K562 (cell line): ENCODE measurements at regions not wholly inside any gene's neighbourhood (a gene's known extent, or its start where the extent isn't known, plus 50 kb on each side); places are given as distances from the start of the nearest gene placed in this dataset.

ENCODE experiments used
- ATF3 ChIP-seq, 2 experiments: fragments of 450-650 bp in 1 of 2; sonication (generic) in 1 of 2; formaldehyde crosslinking in 1 of 2; IDR thresholded peaks in 1 of 2; conservative IDR thresholded peaks in 1 of 2; 2 replicates each; pipeline versions ENCODE4 v1.6.1 to v1.8.1; 2016 to 2023; ENCODE audit warnings: mild to moderate bottlenecking in 2 of 2, moderate library complexity in 2 of 2, inconsistent platforms in 1 of 2, missing genetic modification reagents in 1 of 2
- FOXM1 ChIP-seq, 2 experiments: fragments of 450-650 bp in 1 of 2; sonication (generic) in 1 of 2; formaldehyde crosslinking in 1 of 2; IDR thresholded peaks; 2 replicates each; pipeline versions ENCODE4 v1.6.1 to v1.9.0; 2017 to 2022; ENCODE audit warnings: low read depth in 2 of 2, mild to moderate bottlenecking in 2 of 2, missing genetic modification reagents in 1 of 2, moderate library complexity in 1 of 2
- MCM5 ChIP-seq: fragments of 450-650 bp; IDR thresholded peaks from 2 replicates; pipeline ENCODE4 v1.6.1; 2016; ENCODE audit warnings: low read depth
- NONO ChIP-seq, 2 experiments: fragments of 200-400 bp in 1 of 2; fragments of 450-650 bp in 1 of 2; formaldehyde crosslinking in 1 of 2; IDR thresholded peaks; 2 replicates each; pipeline ENCODE4 v1.6.1; 2017; ENCODE audit warnings: low read depth in 2 of 2, mild to moderate bottlenecking in 2 of 2, moderate library complexity in 2 of 2, low read length in 1 of 2
- PHF21A ChIP-seq: fragments of 450-650 bp; IDR thresholded peaks from 2 replicates; pipeline ENCODE4 v1.6.1; 2017; ENCODE audit warnings: low read depth, borderline replicate concordance
- RFX1 ChIP-seq: fragments of 450-650 bp; IDR thresholded peaks from 2 replicates; pipeline ENCODE4 v1.6.1; 2016; ENCODE audit warnings: mild to moderate bottlenecking, moderate library complexity
- ZNF511 ChIP-seq: sonication (generic); formaldehyde crosslinking; IDR thresholded peaks from 2 replicates; pipeline ENCODE4 v1.8.0; 2022; ENCODE audit warnings: mild to moderate bottlenecking, missing genetic modification reagents
- TF ChIP-seq, protein P1 (sequence below), 3 experiments: IDR thresholded peaks in 2 of 3; conservative IDR thresholded peaks in 1 of 3; 2 replicates each; pipeline ENCODE4 v1.5.1; 2011 to 2012; ENCODE audit warnings: low read length in 3 of 3, mild to moderate bottlenecking in 3 of 3, control low read depth in 2 of 3, improper control_type of control experiment in 1 of 3, inconsistent platforms in 1 of 3, low read depth in 1 of 3, mixed read lengths in 1 of 3, moderate library complexity in 1 of 3; ENCODE audit not compliant: insufficient read depth in 2 of 3
- TF ChIP-seq, protein P2 (sequence below): IDR thresholded peaks from 3 replicates; pipeline ENCODE4 v1.6.1; 2011; ENCODE audit warnings: borderline replicate concordance, mild to moderate bottlenecking, moderate library complexity; ENCODE audit not compliant: insufficient read length; ENCODE audit errors: extremely low read depth

DNA sequence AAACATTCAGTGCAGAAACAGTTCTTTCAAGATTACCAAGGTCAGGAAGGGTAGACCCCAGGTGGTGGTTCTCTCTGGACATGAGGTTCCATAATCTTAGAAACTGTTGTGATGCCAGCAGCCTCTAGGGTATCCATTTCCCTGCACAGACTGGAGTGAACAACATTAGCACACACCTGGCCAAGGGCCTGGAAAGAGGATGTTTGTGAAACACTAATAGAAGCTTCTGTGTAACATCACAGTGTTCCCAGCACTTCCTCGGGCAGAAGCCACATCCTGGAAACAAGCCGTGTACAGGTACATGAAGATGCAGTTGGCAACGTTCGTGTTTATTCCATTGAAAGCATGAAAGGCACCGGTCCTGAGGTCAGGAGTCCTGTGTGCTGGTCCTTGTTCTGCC lies 598.2 kb upstream of the KLF4 start:
- no peak for TF ChIP-seq RFX1
- TF ChIP-seq, protein P1, sequence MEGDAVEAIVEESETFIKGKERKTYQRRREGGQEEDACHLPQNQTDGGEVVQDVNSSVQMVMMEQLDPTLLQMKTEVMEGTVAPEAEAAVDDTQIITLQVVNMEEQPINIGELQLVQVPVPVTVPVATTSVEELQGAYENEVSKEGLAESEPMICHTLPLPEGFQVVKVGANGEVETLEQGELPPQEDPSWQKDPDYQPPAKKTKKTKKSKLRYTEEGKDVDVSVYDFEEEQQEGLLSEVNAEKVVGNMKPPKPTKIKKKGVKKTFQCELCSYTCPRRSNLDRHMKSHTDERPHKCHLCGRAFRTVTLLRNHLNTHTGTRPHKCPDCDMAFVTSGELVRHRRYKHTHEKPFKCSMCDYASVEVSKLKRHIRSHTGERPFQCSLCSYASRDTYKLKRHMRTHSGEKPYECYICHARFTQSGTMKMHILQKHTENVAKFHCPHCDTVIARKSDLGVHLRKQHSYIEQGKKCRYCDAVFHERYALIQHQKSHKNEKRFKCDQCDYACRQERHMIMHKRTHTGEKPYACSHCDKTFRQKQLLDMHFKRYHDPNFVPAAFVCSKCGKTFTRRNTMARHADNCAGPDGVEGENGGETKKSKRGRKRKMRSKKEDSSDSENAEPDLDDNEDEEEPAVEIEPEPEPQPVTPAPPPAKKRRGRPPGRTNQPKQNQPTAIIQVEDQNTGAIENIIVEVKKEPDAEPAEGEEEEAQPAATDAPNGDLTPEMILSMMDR (IDR thresholded peaks at IDR 0.05 in 2 of 3, conservative IDR thresholded peaks at IDR 0.05 in 1 of 3; ENCODE audit: insufficient read depth in 2 of 3, low read depth in 1 of 3, low read length in 3 of 3) = no peak
- TF ChIP-seq NONO (IDR thresholded peaks at IDR 0.05; ENCODE audit: low read depth in 2 of 2, low read length in 1 of 2) = no peak
- no peak for TF ChIP-seq ATF3 (IDR thresholded peaks at IDR 0.05)
- TF ChIP-seq ATF3 (CRISPR knock-in tag; conservative IDR thresholded peaks at IDR 0.05) = no peak
- no peak for TF ChIP-seq FOXM1 (IDR thresholded peaks at IDR 0.05; ENCODE audit: low read depth)
- TF ChIP-seq FOXM1 (CRISPR knock-in tag; IDR thresholded peaks at IDR 0.05; ENCODE audit: low read depth) = no peak
- TF ChIP-seq MCM5 = no peak
- TF ChIP-seq ZNF511 = no peak
- TF ChIP-seq PHF21A = no peak
- TF ChIP-seq, protein P2, sequence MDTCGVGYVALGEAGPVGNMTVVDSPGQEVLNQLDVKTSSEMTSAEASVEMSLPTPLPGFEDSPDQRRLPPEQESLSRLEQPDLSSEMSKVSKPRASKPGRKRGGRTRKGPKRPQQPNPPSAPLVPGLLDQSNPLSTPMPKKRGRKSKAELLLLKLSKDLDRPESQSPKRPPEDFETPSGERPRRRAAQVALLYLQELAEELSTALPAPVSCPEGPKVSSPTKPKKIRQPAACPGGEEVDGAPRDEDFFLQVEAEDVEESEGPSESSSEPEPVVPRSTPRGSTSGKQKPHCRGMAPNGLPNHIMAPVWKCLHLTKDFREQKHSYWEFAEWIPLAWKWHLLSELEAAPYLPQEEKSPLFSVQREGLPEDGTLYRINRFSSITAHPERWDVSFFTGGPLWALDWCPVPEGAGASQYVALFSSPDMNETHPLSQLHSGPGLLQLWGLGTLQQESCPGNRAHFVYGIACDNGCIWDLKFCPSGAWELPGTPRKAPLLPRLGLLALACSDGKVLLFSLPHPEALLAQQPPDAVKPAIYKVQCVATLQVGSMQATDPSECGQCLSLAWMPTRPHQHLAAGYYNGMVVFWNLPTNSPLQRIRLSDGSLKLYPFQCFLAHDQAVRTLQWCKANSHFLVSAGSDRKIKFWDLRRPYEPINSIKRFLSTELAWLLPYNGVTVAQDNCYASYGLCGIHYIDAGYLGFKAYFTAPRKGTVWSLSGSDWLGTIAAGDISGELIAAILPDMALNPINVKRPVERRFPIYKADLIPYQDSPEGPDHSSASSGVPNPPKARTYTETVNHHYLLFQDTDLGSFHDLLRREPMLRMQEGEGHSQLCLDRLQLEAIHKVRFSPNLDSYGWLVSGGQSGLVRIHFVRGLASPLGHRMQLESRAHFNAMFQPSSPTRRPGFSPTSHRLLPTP = no peak
